ENCODE measurements at regions not wholly inside any gene's neighbourhood (a gene's known extent, or its start where the extent isn't known, plus 50 kb on each side); places are given as distances from the start of the nearest gene placed in this dataset.
"Not testable (repeated sequence)": the region's sequence is repeated elsewhere in the genome, so short reads cannot be mapped to it uniquely, and the experiment has no call there.

GRCh38 chr10:3255075-3255474 lies 82.5 kb upstream of the PITRM1 start:
- H3K4me3 ChIP-seq (ENCODE audit: low read length): no peak overlapping the region
- H3K36me3 ChIP-seq (ENCODE audit: control insufficient read depth, low read length): no peaks in the 10 kb centered on the region
- no peaks in the 10 kb centered on the region for H3K27me3 ChIP-seq (ENCODE audit: control insufficient read depth, low read length)
- H3K79me2 ChIP-seq (ENCODE audit: control insufficient read depth, low read length): no peaks in the 10 kb centered on the region
- H3K4me2 ChIP-seq (ENCODE audit: low read length): no peak overlapping the region
- no peaks in the 10 kb centered on the region for H3K4me1 ChIP-seq (ENCODE audit: control insufficient read depth, low read length)
- H3K9me2 ChIP-seq (replicated peaks; ENCODE audit: control insufficient read depth, low read length): no peaks in the 10 kb centered on the region
- H3K27ac ChIP-seq (ENCODE audit: low read depth, low read length): no peak overlapping the region
- no peaks in the 10 kb centered on the region for H4K20me1 ChIP-seq (ENCODE audit: control insufficient read depth, insufficient read depth, low read depth, low read length)
- TF ChIP-seq EZH2phosphoT487 (IDR thresholded peaks at IDR 0.05; ENCODE audit: borderline replicate concordance, low read length): no peak
- TF ChIP-seq, protein P1, sequence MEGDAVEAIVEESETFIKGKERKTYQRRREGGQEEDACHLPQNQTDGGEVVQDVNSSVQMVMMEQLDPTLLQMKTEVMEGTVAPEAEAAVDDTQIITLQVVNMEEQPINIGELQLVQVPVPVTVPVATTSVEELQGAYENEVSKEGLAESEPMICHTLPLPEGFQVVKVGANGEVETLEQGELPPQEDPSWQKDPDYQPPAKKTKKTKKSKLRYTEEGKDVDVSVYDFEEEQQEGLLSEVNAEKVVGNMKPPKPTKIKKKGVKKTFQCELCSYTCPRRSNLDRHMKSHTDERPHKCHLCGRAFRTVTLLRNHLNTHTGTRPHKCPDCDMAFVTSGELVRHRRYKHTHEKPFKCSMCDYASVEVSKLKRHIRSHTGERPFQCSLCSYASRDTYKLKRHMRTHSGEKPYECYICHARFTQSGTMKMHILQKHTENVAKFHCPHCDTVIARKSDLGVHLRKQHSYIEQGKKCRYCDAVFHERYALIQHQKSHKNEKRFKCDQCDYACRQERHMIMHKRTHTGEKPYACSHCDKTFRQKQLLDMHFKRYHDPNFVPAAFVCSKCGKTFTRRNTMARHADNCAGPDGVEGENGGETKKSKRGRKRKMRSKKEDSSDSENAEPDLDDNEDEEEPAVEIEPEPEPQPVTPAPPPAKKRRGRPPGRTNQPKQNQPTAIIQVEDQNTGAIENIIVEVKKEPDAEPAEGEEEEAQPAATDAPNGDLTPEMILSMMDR (IDR thresholded peaks at IDR 0.05; ENCODE audit: low read depth, low read length, poor library complexity, severe bottlenecking): no peak
- no peaks in the 10 kb centered on the region for H3F3A ChIP-seq (ENCODE audit: control insufficient read depth, insufficient read depth)
- no peaks in the 10 kb centered on the region for H3K9me3 ChIP-seq (ENCODE audit: control insufficient read depth, insufficient read depth, low read length)

GRCh38 chr10:3253974-3254373 lies 81.4 kb upstream of the PITRM1 start:
- not testable (repeated sequence) for H3F3A ChIP-seq (ENCODE audit: control insufficient read depth, insufficient read depth); H3K27me3 ChIP-seq (ENCODE audit: control insufficient read depth, low read length); H3K4me1 ChIP-seq (ENCODE audit: control insufficient read depth, low read length); H3K9me2 ChIP-seq (replicated peaks; ENCODE audit: control insufficient read depth, low read length); H3K9me3 ChIP-seq (ENCODE audit: control insufficient read depth, insufficient read depth, low read length); H3K79me2 ChIP-seq (ENCODE audit: control insufficient read depth, low read length); H3K4me2 ChIP-seq (ENCODE audit: low read length); H4K20me1 ChIP-seq (ENCODE audit: control insufficient read depth, insufficient read depth, low read depth, low read length); H3K36me3 ChIP-seq (ENCODE audit: control insufficient read depth, low read length); H3K4me3 ChIP-seq (ENCODE audit: low read length); H3K27ac ChIP-seq (ENCODE audit: low read depth, low read length)

GRCh38 chr10:3251172-3251571 lies 78.6 kb upstream of the PITRM1 start:
- no peaks in the 10 kb centered on the region for H3K27me3 ChIP-seq (ENCODE audit: control insufficient read depth, low read length)
- TF ChIP-seq, protein P1 (IDR thresholded peaks at IDR 0.05; ENCODE audit: low read depth, low read length, poor library complexity, severe bottlenecking): no peak
- TF ChIP-seq EZH2phosphoT487 (IDR thresholded peaks at IDR 0.05; ENCODE audit: borderline replicate concordance, low read length): no peak
- H3K79me2 ChIP-seq (ENCODE audit: control insufficient read depth, low read length): no peaks in the 10 kb centered on the region
- no peaks in the 10 kb centered on the region for H4K20me1 ChIP-seq (ENCODE audit: control insufficient read depth, insufficient read depth, low read depth, low read length)
- no peak overlapping the region for H3K27ac ChIP-seq (ENCODE audit: low read depth, low read length)
- H3K9me2 ChIP-seq (replicated peaks; ENCODE audit: control insufficient read depth, low read length): no peaks in the 10 kb centered on the region
- no peaks in the 10 kb centered on the region for H3K36me3 ChIP-seq (ENCODE audit: control insufficient read depth, low read length)
- no peaks in the 10 kb centered on the region for H3K4me1 ChIP-seq (ENCODE audit: control insufficient read depth, low read length)
- H3K4me2 ChIP-seq (ENCODE audit: low read length): no peak overlapping the region
- no peak overlapping the region for H3K4me3 ChIP-seq (ENCODE audit: low read length)
- no peaks in the 10 kb centered on the region for H3K9me3 ChIP-seq (ENCODE audit: control insufficient read depth, insufficient read depth, low read length)
- no peaks in the 10 kb centered on the region for H3F3A ChIP-seq (ENCODE audit: control insufficient read depth, insufficient read depth)

DNA sequence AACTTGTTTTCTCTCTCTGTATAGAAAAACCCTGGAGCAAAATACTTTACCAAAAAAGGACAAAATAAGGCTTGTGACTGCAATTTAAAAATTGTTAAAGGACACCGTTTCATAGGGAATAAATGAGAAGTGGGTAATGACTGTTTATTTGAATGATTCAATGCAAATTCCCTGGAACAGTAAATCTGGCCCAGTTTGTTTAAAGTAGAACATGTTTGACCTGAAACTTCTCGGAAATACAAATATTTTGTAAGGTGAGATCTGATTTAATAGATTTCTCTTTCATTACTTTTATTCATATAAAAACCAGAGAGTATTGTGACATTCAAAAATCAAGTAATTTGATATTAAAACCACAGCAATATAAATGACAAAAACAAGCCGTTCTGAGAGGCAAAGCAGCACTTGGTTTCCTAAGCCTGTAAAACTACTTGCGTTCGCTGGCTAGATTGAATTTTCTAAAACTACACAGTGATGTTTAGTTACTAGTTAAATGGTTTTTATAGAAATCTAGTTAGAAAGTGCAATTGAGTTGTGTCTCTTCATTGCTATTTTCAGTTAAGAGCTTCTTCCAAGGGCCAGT lies 76.8 kb upstream of the PITRM1 start:
- H3F3A ChIP-seq (ENCODE audit: control insufficient read depth, insufficient read depth): no peaks in the 10 kb centered on the region
- no peak overlapping the region for H3K27ac ChIP-seq (ENCODE audit: low read depth, low read length)
- H3K4me2 ChIP-seq (ENCODE audit: low read length): no peak overlapping the region
- no peaks in the 10 kb centered on the region for H3K9me3 ChIP-seq (ENCODE audit: control insufficient read depth, insufficient read depth, low read length)
- H4K20me1 ChIP-seq (ENCODE audit: control insufficient read depth, insufficient read depth, low read depth, low read length): no peaks in the 10 kb centered on the region
- TF ChIP-seq, protein P1 (IDR thresholded peaks at IDR 0.05; ENCODE audit: low read depth, low read length, poor library complexity, severe bottlenecking): no peak
- TF ChIP-seq EZH2phosphoT487 (IDR thresholded peaks at IDR 0.05; ENCODE audit: borderline replicate concordance, low read length): no peak
- H3K27me3 ChIP-seq (ENCODE audit: control insufficient read depth, low read length): no peaks in the 10 kb centered on the region
- H3K4me3 ChIP-seq (ENCODE audit: low read length): no peak overlapping the region
- H3K4me1 ChIP-seq (ENCODE audit: control insufficient read depth, low read length): no peaks in the 10 kb centered on the region
- H3K36me3 ChIP-seq (ENCODE audit: control insufficient read depth, low read length): no peaks in the 10 kb centered on the region
- H3K79me2 ChIP-seq (ENCODE audit: control insufficient read depth, low read length): no peaks in the 10 kb centered on the region
- no peaks in the 10 kb centered on the region for H3K9me2 ChIP-seq (replicated peaks; ENCODE audit: control insufficient read depth, low read length)
